PC-3 (cell line): ENCODE measurements at regions not wholly inside any gene's neighbourhood (a gene's known extent, or its start where the extent isn't known, plus 50 kb on each side); places are given as distances from the start of the nearest gene placed in this dataset.
A peak's percentile ranks its signal among the peaks of the same experiment; 100 is the strongest.

ENCODE experiments used
- ATAC-seq: fragments of 200-7000 bp; cut with Tn5 transposase; 2 replicates; pipeline ENCODE4 v1.9.1; 2020; ENCODE audit warnings: mild to moderate bottlenecking, moderate library complexity
- BruUV-seq: library from RNA; stranded (reverse); fragments of 400-500 nt; replicated peaks from 2 replicates; lab custom pipeline; 2021; lab: Mats Ljungman, UMichigan
- CTCF ChIA-PET: fragments of 300-600 bp; sonication (Branson Sonifier 250); formaldehyde crosslinking; loops from one replicate; lab custom pipeline; 2022; ENCODE audit warnings: antibody characterized with exemption; lab: Charles Lee
- POLR2A ChIA-PET: fragments of 300-600 bp; sonication (Branson Sonifier 250); formaldehyde crosslinking; loops from one replicate; lab custom pipeline; 2022; ENCODE audit warnings: antibody characterized with exemption; ENCODE audit not compliant: unreplicated experiment; lab: Charles Lee
- DNase-seq: peaks from one replicate; pipeline ENCODE4 v3.0.0-alpha.2; 2015
- H2AFZ ChIP-seq: fragments of 300-600 bp; sonication (generic); 2 replicates; pipeline ENCODE4 v1.6.0; 2016; ENCODE audit warnings: antibody characterized with exemption, low read length
- H3F3A ChIP-seq: fragments of 300-600 bp; sonication (generic); one replicate; pipeline ENCODE4 v1.6.0; 2017; ENCODE audit warnings: antibody characterized with exemption, low read length, control low read depth, mild to moderate bottlenecking; ENCODE audit not compliant: unreplicated experiment
- H3K27ac ChIP-seq: fragments of 300-600 bp; sonication (generic); 2 replicates; pipeline ENCODE4 v1.5.1; 2016; ENCODE audit warnings: mild to moderate bottlenecking, low read length
- H3K27me3 ChIP-seq: fragments of 300-600 bp; sonication (generic); 2 replicates; pipeline ENCODE4 v1.6.1; 2016; ENCODE audit warnings: low read length, mixed read lengths
- H3K36me3 ChIP-seq: fragments of 300-600 bp; sonication (generic); 2 replicates; pipeline ENCODE4 v1.6.1; 2016; ENCODE audit warnings: low read depth, mixed run types, low read length, mixed read lengths
- H3K4me1 ChIP-seq: fragments of 300-600 bp; sonication (generic); 2 replicates; pipeline ENCODE4 v1.5.1; 2016; ENCODE audit warnings: low read length; ENCODE audit not compliant: insufficient read depth
- H3K4me2 ChIP-seq: fragments of 300-600 bp; sonication (generic); 2 replicates; pipeline ENCODE4 v1.6.0; 2016; ENCODE audit warnings: low read length
- H3K4me3 ChIP-seq: fragments of 300-600 bp; sonication (generic); 2 replicates; pipeline ENCODE4 v1.5.1; 2016; ENCODE audit warnings: mild to moderate bottlenecking, low read length, mixed read lengths
- H3K79me2 ChIP-seq: fragments of 300-600 bp; sonication (generic); 2 replicates; pipeline ENCODE4 v1.6.1; 2017; ENCODE audit warnings: low read length, mixed read lengths
- H3K9ac ChIP-seq: fragments of 300-600 bp; sonication (generic); 2 replicates; pipeline ENCODE4 v1.6.0; 2016; ENCODE audit warnings: mild to moderate bottlenecking, low read length
- H3K9me2 ChIP-seq: fragments of 300-600 bp; sonication (generic); replicated peaks from 2 replicates; pipeline ENCODE4 v1.6.1; 2016; ENCODE audit warnings: mixed run types, low read length, mixed read lengths
- H3K9me3 ChIP-seq: fragments of 300-600 bp; sonication (generic); 2 replicates; pipeline ENCODE4 v1.6.1; 2016; ENCODE audit warnings: low read length, mixed read lengths
- H4K20me1 ChIP-seq: fragments of 300-600 bp; sonication (generic); 2 replicates; pipeline ENCODE4 v1.6.1; 2016; ENCODE audit warnings: low read length, mixed read lengths
- EZH2 ChIP-seq: fragments of 300-600 bp; sonication (generic); IDR thresholded peaks from one replicate; pipeline ENCODE4 v1.6.1; 2017; ENCODE audit warnings: antibody characterized with exemption, mild to moderate bottlenecking, low read length; ENCODE audit not compliant: unreplicated experiment
- EZH2phosphoT487 ChIP-seq: fragments of 300-600 bp; sonication (generic); IDR thresholded peaks from 2 replicates; pipeline ENCODE4 v1.6.1; 2018; ENCODE audit warnings: mild to moderate bottlenecking, antibody characterized with exemption, low read length, borderline replicate concordance
- intact Hi-C: fragments of 100-400 bp; cut with micrococcal nuclease; formaldehyde crosslinking; loops from 2 replicates; pipeline ENCODE4 v1.9.0; 2023
- TF ChIP-seq, protein P1 (sequence below): fragments of 300-600 bp; sonication (generic); conservative IDR thresholded peaks from 2 replicates; pipeline ENCODE4 v1.5.1; 2017; ENCODE audit warnings: antibody characterized with exemption, low read depth, mild to moderate bottlenecking, low read length

DNA sequence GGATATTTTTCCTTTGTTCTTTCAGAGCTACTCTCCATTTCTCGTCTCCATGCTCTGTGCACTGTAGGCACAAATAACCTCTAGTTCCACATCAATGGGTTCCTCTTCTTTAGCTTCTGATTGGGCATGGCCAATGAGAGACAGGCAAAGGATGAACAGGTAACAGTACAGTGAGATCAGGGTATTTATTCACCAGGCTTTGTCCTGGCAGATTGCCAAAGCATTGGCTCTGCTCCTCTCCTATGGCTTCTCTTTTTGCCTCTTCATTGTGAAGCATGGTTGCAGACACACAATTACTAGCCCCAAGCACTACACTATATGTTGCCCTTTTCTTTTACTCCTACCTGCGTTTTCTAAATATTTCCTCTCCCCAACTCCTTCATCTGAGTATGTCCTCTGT is 215.1 kb upstream of the ARRDC3 start:
- H3F3A ChIP-seq: no peaks in the 10 kb centered on the region
- no peak overlapping the region for H3K4me2 ChIP-seq

GRCh38 chr5:91595424-91595823 is 212.3 kb upstream of the ARRDC3 start:
- no peak for TF ChIP-seq EZH2phosphoT487
- TF ChIP-seq, protein P1, sequence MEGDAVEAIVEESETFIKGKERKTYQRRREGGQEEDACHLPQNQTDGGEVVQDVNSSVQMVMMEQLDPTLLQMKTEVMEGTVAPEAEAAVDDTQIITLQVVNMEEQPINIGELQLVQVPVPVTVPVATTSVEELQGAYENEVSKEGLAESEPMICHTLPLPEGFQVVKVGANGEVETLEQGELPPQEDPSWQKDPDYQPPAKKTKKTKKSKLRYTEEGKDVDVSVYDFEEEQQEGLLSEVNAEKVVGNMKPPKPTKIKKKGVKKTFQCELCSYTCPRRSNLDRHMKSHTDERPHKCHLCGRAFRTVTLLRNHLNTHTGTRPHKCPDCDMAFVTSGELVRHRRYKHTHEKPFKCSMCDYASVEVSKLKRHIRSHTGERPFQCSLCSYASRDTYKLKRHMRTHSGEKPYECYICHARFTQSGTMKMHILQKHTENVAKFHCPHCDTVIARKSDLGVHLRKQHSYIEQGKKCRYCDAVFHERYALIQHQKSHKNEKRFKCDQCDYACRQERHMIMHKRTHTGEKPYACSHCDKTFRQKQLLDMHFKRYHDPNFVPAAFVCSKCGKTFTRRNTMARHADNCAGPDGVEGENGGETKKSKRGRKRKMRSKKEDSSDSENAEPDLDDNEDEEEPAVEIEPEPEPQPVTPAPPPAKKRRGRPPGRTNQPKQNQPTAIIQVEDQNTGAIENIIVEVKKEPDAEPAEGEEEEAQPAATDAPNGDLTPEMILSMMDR: no peak
- TF ChIP-seq EZH2: no peak
- no peaks in the 10 kb centered on the region for H3K27me3 ChIP-seq
- H3K9ac ChIP-seq: no peak overlapping the region
- no peaks in the 10 kb centered on the region for H3K36me3 ChIP-seq
- POLR2A ChIA-PET: no interaction called here
- no peaks in the 10 kb centered on the region for H4K20me1 ChIP-seq
- H3K4me3 ChIP-seq: no peak overlapping the region
- no peak for ATAC-seq
- H3K4me2 ChIP-seq: no peak overlapping the region
- no peak overlapping the region for H3K27ac ChIP-seq
- no peaks in the 10 kb centered on the region for H3K9me2 ChIP-seq
- CTCF ChIA-PET: no interaction called here
- no peak for DNase-seq
- BruUV-seq: no TSS peak
- no peaks in the 10 kb centered on the region for H3K4me1 ChIP-seq
- intact Hi-C loops: no loop called here
- H3K79me2 ChIP-seq: no peaks in the 10 kb centered on the region
- H3F3A ChIP-seq: no peaks in the 10 kb centered on the region
- no peak overlapping the region for H2AFZ ChIP-seq
- peaks cover 37% of the 10 kb centered on the region for H3K9me3 ChIP-seq

More for the DNA sequence above, 215.1 kb upstream of the ARRDC3 start:
- CTCF ChIA-PET: no interaction called here
- Histone ChIP-seq H3K27ac (no peak overlapping the region), H3K36me3 (no peaks in the 10 kb centered on the region), H4K20me1 (no peaks in the 10 kb centered on the region), H3K4me1 (no peaks in the 10 kb centered on the region), H3K9me2 (no peaks in the 10 kb centered on the region), H3K9ac (no peak overlapping the region), H3K9me3 (peaks cover 16% of the 10 kb centered on the region), H3K4me3 (no peak overlapping the region), H3K79me2 (no peaks in the 10 kb centered on the region), H3K27me3 (0 out of 2 replicates have a peak, but pooled peaks cover 6% of the 10 kb centered on the region), H2AFZ (no peak overlapping the region)
- POLR2A ChIA-PET: no interaction called here
- no TSS peak for BruUV-seq
- intact Hi-C loops: no loop called here
- ATAC-seq (no peak), DNase-seq (no peak)
- TF ChIP-seq, protein P1: no peak
- TF ChIP-seq EZH2phosphoT487 (no peak), EZH2 (no peak)

- BruUV-seq: no TSS peak
These were observed 208.0 kb upstream of the ARRDC3 start for GRCh38 chr5:91591076-91591475.

More at GRCh38 chr5:91591076-91591475, 208.0 kb upstream of the ARRDC3 start:
- no peak overlapping the region for H3K27ac ChIP-seq
- H4K20me1 ChIP-seq: no peaks in the 10 kb centered on the region
- ATAC-seq (no peak), DNase-seq (peak; percentile 46)
- intact Hi-C loops: no loop called here
- H3K4me2 ChIP-seq: no peak overlapping the region
- H3K9ac ChIP-seq: no peak overlapping the region
- H3K4me1 ChIP-seq: no peaks in the 10 kb centered on the region
- no peaks in the 10 kb centered on the region for H3F3A ChIP-seq
- TF ChIP-seq, protein P1: no peak
- no peak for TF ChIP-seq EZH2phosphoT487
- TF ChIP-seq EZH2: no peak
- no peak overlapping the region for H3K4me3 ChIP-seq
- H3K27me3 ChIP-seq: no peaks in the 10 kb centered on the region
- CTCF ChIA-PET: no interaction called here
- POLR2A ChIA-PET: no interaction called here
- H3K9me2 ChIP-seq: no peaks in the 10 kb centered on the region
- no peaks in the 10 kb centered on the region for H3K36me3 ChIP-seq
- peaks cover 41% of the 10 kb centered on the region for H3K9me3 ChIP-seq
- H3K79me2 ChIP-seq: no peaks in the 10 kb centered on the region
- H2AFZ ChIP-seq: no peak overlapping the region
